PC-9 (cell line): ENCODE measurements at regions not wholly inside any gene's neighbourhood (a gene's known extent, or its start where the extent isn't known, plus 50 kb on each side); places are given as distances from the start of the nearest gene placed in this dataset.
"Not testable (repeated sequence)": the region's sequence is repeated elsewhere in the genome, so short reads cannot be mapped to it uniquely, and the experiment has no call there.

Experiments used
- CTCF ChIP-seq: fragments of 200-600 bp; sonication (generic); conservative IDR thresholded peaks from 2 replicates; pipeline ENCODE4 v1.6.1; 2017; ENCODE audit warnings: mixed run types, antibody characterized with exemption, mild to moderate bottlenecking, moderate library complexity
- EZH2 ChIP-seq: fragments of 200-600 bp; sonication (generic); IDR thresholded peaks from 2 replicates; pipeline ENCODE4 v1.8.0; 2017; ENCODE audit warnings: antibody characterized with exemption, low read depth

DNA sequence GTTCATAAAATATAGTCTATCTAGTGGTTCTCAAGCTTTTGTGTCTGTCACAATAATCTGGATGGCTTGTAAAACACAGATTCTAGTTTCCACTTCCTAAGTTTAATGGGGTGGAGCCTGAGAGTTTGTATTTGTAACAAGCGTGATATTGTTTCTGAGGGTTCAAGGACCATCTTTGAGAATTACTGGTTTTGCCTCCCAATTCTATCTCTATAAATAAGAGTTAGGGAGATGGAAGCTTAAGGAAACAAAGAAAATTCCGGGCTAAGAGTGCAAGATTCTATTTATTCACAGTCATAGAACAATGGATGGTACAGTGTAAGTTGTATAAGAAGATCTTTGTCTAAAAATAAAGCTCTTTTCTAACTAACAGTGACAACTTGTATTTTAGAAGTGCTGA, 55.4 kb upstream of the TRIM77 start:
- not testable (repeated sequence) for TF ChIP-seq CTCF, EZH2
